SU-DHL-6 (cell line): ENCODE measurements at regions not wholly inside any gene's neighbourhood (a gene's known extent, or its start where the extent isn't known, plus 50 kb on each side); places are given as distances from the start of the nearest gene placed in this dataset.

ENCODE experiments used
- CTCF ChIP-seq: fragments of 200-600 bp; sonication (generic); IDR thresholded peaks from one replicate; pipeline ENCODE4 v1.5.1; 2017; ENCODE audit warnings: antibody characterized with exemption, mild to moderate bottlenecking, low read length, moderate library complexity; ENCODE audit not compliant: insufficient read depth, poor library complexity, severe bottlenecking
- EZH2phosphoT487 ChIP-seq: fragments of 200-600 bp; sonication (generic), shearing (Covaris generic); conservative IDR thresholded peaks from 2 replicates; pipeline ENCODE4 v1.6.1; 2018; ENCODE audit warnings: mild to moderate bottlenecking, antibody characterized with exemption, low read length, moderate library complexity, mixed read lengths

- TF ChIP-seq CTCF (no peak), EZH2phosphoT487 (no peak)
Measured at GRCh38 chr9:103266064-103266463, 270.9 kb downstream of the CYLC2 start.
